IMR-90 (cell line): ENCODE measurements at regions not wholly inside any gene's neighbourhood (a gene's known extent, or its start where the extent isn't known, plus 50 kb on each side); places are given as distances from the start of the nearest gene placed in this dataset.

Source experiments
- ATAC-seq: fragments of 200-7000 bp; cut with Tn5 transposase; 2 replicates; pipeline ENCODE4 v1.9.1; 2020; ENCODE audit warnings: low read depth, mild to moderate bottlenecking, moderate library complexity
- BruUV-seq: library from RNA; stranded (reverse); fragments of 400-500 nt; replicated peaks from 2 replicates; lab custom pipeline; 2021; lab: Mats Ljungman, UMichigan
- CTCF ChIA-PET: fragments of 300-600 bp; formaldehyde crosslinking; extraction: SDS; loops from one replicate; lab custom pipeline; 2021; ENCODE audit warnings: antibody characterized with exemption; lab: Yijun Ruan, JAX
- POLR2A ChIA-PET: fragments of 300-600 bp; sonication (Branson Sonifier 250); formaldehyde crosslinking; loops from one replicate; lab custom pipeline; 2022; ENCODE audit warnings: antibody characterized with exemption; ENCODE audit not compliant: unreplicated experiment; lab: Charles Lee
- DNase-seq: peaks from one replicate; pipeline ENCODE4 v3.0.0; 2013
- H2AFZ ChIP-seq: replicated peaks from 2 replicates; pipeline ENCODE3; 2013; ENCODE audit warnings: low read length, mild to moderate bottlenecking; ENCODE audit not compliant: poor library complexity
- H2AK5ac ChIP-seq: 2 replicates; pipeline ENCODE4 v1.6.1; 2013; ENCODE audit warnings: low read depth, low read length, inconsistent platforms
- H2AK9ac ChIP-seq: replicated peaks from 2 replicates; pipeline ENCODE3; 2013; ENCODE audit warnings: mild to moderate bottlenecking, low read depth, low read length, moderate library complexity; ENCODE audit not compliant: poor library complexity
- H2BK120ac ChIP-seq: 2 replicates; pipeline ENCODE4 v1.6.1; 2013; ENCODE audit warnings: low read depth, low read length, inconsistent platforms
- H2BK15ac ChIP-seq: 3 replicates; pipeline ENCODE4 v1.6.1; 2013; ENCODE audit warnings: low read depth, low read length, inconsistent platforms
- H2BK20ac ChIP-seq: 2 replicates; pipeline ENCODE4 v1.6.1; 2013; ENCODE audit warnings: low read depth, mild to moderate bottlenecking, inconsistent platforms, low read length, moderate library complexity
- H2BK5ac ChIP-seq: 2 replicates; pipeline ENCODE4 v1.6.1; 2013; ENCODE audit warnings: mild to moderate bottlenecking, low read depth, low read length, inconsistent platforms; ENCODE audit not compliant: poor library complexity, severe bottlenecking
- H3K14ac ChIP-seq: replicated peaks from 2 replicates; pipeline ENCODE4 v1.6.1; 2013; ENCODE audit warnings: low read depth, low read length, inconsistent platforms
- H3K18ac ChIP-seq: 2 replicates; pipeline ENCODE4 v1.6.1; 2013; ENCODE audit warnings: low read depth, low read length, control low read depth
- H3K23ac ChIP-seq: 2 replicates; pipeline ENCODE4 v1.6.1; 2013; ENCODE audit warnings: low read depth, low read length, inconsistent platforms
- H3K27ac ChIP-seq: 2 replicates; pipeline ENCODE4 v1.5.1; 2013; ENCODE audit warnings: mild to moderate bottlenecking, control low read depth, low read length; ENCODE audit not compliant: insufficient read depth
- H3K27me3 ChIP-seq: 2 replicates; pipeline ENCODE4 v1.6.1; 2013; ENCODE audit warnings: low read length; ENCODE audit not compliant: control insufficient read depth, insufficient read depth
- H3K36me3 ChIP-seq: 2 replicates; pipeline ENCODE4 v1.6.1; 2013; ENCODE audit warnings: low read length, mixed read lengths; ENCODE audit not compliant: control insufficient read depth, insufficient read depth
- H3K4ac ChIP-seq: 2 replicates; pipeline ENCODE4 v1.6.1; 2013; ENCODE audit warnings: low read depth, low read length, inconsistent platforms
- H3K4me1 ChIP-seq: 2 replicates; pipeline ENCODE4 v1.6.1; 2013; ENCODE audit warnings: low read length, mixed read lengths; ENCODE audit not compliant: control insufficient read depth, insufficient read depth
- H3K4me2 ChIP-seq: 2 replicates; pipeline ENCODE4 v1.6.1; 2013; ENCODE audit warnings: low read depth, mild to moderate bottlenecking, control low read depth, low read length, moderate library complexity
- H3K4me3 ChIP-seq: 2 replicates; pipeline ENCODE4 v1.5.1; 2013; ENCODE audit warnings: low read depth, mild to moderate bottlenecking, control low read depth, low read length, moderate library complexity; ENCODE audit not compliant: insufficient read depth
- H3K56ac ChIP-seq: 2 replicates; pipeline ENCODE4 v1.6.1; 2013; ENCODE audit warnings: low read length, inconsistent platforms; ENCODE audit not compliant: insufficient read depth; ENCODE audit errors: extremely low read depth
- H3K79me1 ChIP-seq, 2 experiments: 2 replicates each; pipeline ENCODE4 v1.6.1; 2013; ENCODE audit warnings: low read length in 2 of 2, inconsistent platforms in 1 of 2, low read depth in 1 of 2
- H3K9ac ChIP-seq: 2 replicates; pipeline ENCODE4 v1.6.1; 2013; ENCODE audit warnings: low read depth, low read length, control low read depth
- H3K9me1 ChIP-seq: 2 replicates; pipeline ENCODE4 v1.6.1; 2013; ENCODE audit warnings: low read length, inconsistent platforms; ENCODE audit not compliant: insufficient read depth
- H3K9me3 ChIP-seq: 2 replicates; pipeline ENCODE4 v1.6.1; 2013; ENCODE audit warnings: low read length; ENCODE audit not compliant: control insufficient read depth, insufficient read depth
- H4K20me1 ChIP-seq: 2 replicates; pipeline ENCODE4 v1.6.1; 2013; ENCODE audit warnings: low read length, inconsistent platforms; ENCODE audit not compliant: insufficient read depth
- H4K5ac ChIP-seq: 2 replicates; pipeline ENCODE4 v1.6.1; 2013; ENCODE audit warnings: mild to moderate bottlenecking, low read depth, low read length, control low read depth
- H4K8ac ChIP-seq, 2 experiments: 2 replicates each; pipeline ENCODE4 v1.6.1; 2013; ENCODE audit warnings: low read depth in 2 of 2, low read length in 2 of 2, control low read depth in 1 of 2, inconsistent platforms in 1 of 2
- H4K91ac ChIP-seq: 2 replicates; pipeline ENCODE4 v1.6.1; 2013; ENCODE audit warnings: low read depth, low read length, inconsistent platforms; ENCODE audit not compliant: insufficient read depth
- CEBPB ChIP-seq: IDR thresholded peaks from 2 replicates; pipeline ENCODE4 v1.6.1; 2012; ENCODE audit warnings: low read depth, low read length, improper control_type of control experiment
- CHD1 ChIP-seq: IDR thresholded peaks from 2 replicates; pipeline ENCODE4 v1.6.1; 2012; ENCODE audit warnings: low read depth, low read length, improper control_type of control experiment
- MAZ ChIP-seq: IDR thresholded peaks from 2 replicates; pipeline ENCODE4 v1.6.1; 2012; ENCODE audit warnings: low read depth, mild to moderate bottlenecking, low read length, improper control_type of control experiment, moderate library complexity, borderline replicate concordance
- WGBS, 2 experiments: methylation state at CpG; one replicate each; pipeline versions ENCODE4 v1.1.5 to v1.1.7; 2013; ENCODE audit warnings: missing lambda C conversion rate in 2 of 2; ENCODE audit not compliant: insufficient read length in 1 of 2; ENCODE audit errors: extremely low coverage in 2 of 2; 5-methylcytosine and 5-hydroxymethylcytosine counted together
- dilution Hi-C: fragments of 300-500 bp; cut with HindIII; formaldehyde crosslinking; loops from one replicate; pipeline ENCODE4 v1.14.3; 2018; ENCODE audit warnings: low sequenced_read_pairs; ENCODE audit not compliant: unreplicated experiment
- in situ Hi-C: fragments of 300-500 bp; cut with MboI; formaldehyde crosslinking; loops from 3 replicates; pipeline ENCODE4 v1.14.3; 2019; ENCODE audit warnings: low sequenced_read_pairs, inconsistent platforms, mixed read lengths
- intact Hi-C: fragments of 100-400 bp; cut with micrococcal nuclease; formaldehyde crosslinking; loops from 2 replicates; pipeline ENCODE4 v1.10.0; 2022
- TF ChIP-seq, protein P1 (sequence below): fragments of 150-350 bp; IDR thresholded peaks from 2 replicates; pipeline ENCODE4 v1.6.1; 2017; ENCODE audit warnings: mild to moderate bottlenecking, antibody characterized with exemption, low read length, low read depth

DNA sequence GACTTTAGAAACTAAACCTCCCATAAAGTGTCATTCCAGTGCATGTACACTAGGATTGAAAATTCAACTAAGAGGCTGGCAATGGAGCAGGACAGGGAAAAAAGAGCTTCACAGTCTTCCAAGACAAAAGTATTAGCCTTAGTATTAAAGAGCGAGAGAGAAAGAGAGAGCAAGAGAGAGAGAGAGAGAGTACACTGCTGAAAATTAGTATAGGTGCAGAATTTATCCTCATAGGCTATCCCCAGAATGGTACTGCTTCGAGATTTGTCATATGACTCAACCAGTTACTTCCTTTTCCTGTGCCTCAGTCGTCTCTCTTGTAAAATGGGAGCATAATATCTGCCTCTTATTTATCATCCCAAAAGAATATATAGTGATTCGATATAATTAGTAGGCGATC is 543.2 kb upstream of the JARID2 start:
- Histone ChIP-seq H3K9ac (no peak overlapping the region), H2AK5ac (no peak overlapping the region), H2AFZ (no peak overlapping the region), H2BK5ac (no peak overlapping the region), H2BK120ac (no peak overlapping the region), H3K36me3 (no peaks in the 10 kb centered on the region), H4K5ac (no peak overlapping the region), H4K91ac (no peak overlapping the region), H4K20me1 (no peaks in the 10 kb centered on the region), H3K4me3 (no peak overlapping the region), H3K79me1 (no peaks in the 10 kb centered on the region), H3K23ac (no peak overlapping the region), H3K14ac (no peak overlapping the region), H3K4me1 (peaks cover 14% of the 10 kb centered on the region), H2AK9ac (no peak overlapping the region), H3K18ac (no peak overlapping the region), H4K8ac (no peak overlapping the region), H3K4me2 (no peak overlapping the region), H3K4ac (no peak overlapping the region), H3K56ac (no peak overlapping the region), H3K9me1 (peaks cover 10% of the 10 kb centered on the region), H2BK20ac (no peak overlapping the region), H3K27me3 (no peaks in the 10 kb centered on the region), H3K27ac (no peak overlapping the region), H3K9me3 (0 out of 2 replicates have a peak, but pooled peaks cover 2% of the 10 kb centered on the region), H2BK15ac (no peak overlapping the region)
- in situ Hi-C loops = loop anchor here (10.0 kb wide), 1 partner anchor 488 kb away; no protein-coding TSS in a partner anchor
- TF ChIP-seq, protein P1, sequence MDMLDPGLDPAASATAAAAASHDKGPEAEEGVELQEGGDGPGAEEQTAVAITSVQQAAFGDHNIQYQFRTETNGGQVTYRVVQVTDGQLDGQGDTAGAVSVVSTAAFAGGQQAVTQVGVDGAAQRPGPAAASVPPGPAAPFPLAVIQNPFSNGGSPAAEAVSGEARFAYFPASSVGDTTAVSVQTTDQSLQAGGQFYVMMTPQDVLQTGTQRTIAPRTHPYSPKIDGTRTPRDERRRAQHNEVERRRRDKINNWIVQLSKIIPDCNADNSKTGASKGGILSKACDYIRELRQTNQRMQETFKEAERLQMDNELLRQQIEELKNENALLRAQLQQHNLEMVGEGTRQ = no peak
- TF ChIP-seq CHD1 = no peak
- no peak for TF ChIP-seq CEBPB
- no peak for TF ChIP-seq MAZ
- WGBS, 2 experiments = no CpG with 5 or more reads among the region's 5 CpGs
- BruUV-seq = no TSS peak
- intact Hi-C loops = no loop called here
- ChIA-PET POLR2A (no interaction called here), CTCF (no interaction called here)
- dilution Hi-C loops = no loop called here
- ATAC-seq (no peak), DNase-seq (peak; percentile 19)
